ENCODE measurements at regions not wholly inside any gene's neighbourhood (a gene's known extent, or its start where the extent isn't known, plus 50 kb on each side); places are given as distances from the start of the nearest gene placed in this dataset.

- TF ChIP-seq CTCF (IDR thresholded peaks at IDR 0.05) = no peak
- H3K27ac Mint-ChIP-seq = no peak overlapping the region
- H3K4me3 Mint-ChIP-seq = no peak overlapping the region
- no peak for DNase-seq
- H3K27me3 Mint-ChIP-seq = no peaks in the 10 kb centered on the region
- ChIA-PET POLR2A (no interaction called here), CTCF (no interaction called here)
- H3K9me3 Mint-ChIP-seq = peaks cover 12% of the 10 kb centered on the region
- no peaks in the 10 kb centered on the region for H3K4me1 Mint-ChIP-seq (ENCODE audit: low read depth)
- ATAC-seq = no peak
- intact Hi-C loops (cut with micrococcal nuclease) = no loop called here
- H3K36me3 Mint-ChIP-seq (ENCODE audit: low read depth) = peaks cover 8% of the 10 kb centered on the region
These were observed 186.8 kb downstream of the BTG1 start for GRCh38 chr12:91958816-91959215.

- CTCF ChIA-PET = interaction anchor here (1.2 to 1.5 kb wide), 4 partner anchors 23 to 189 kb away, joined by 3 to 6 read pairs (median 3); no protein-coding TSS in a partner anchor
- Mint-ChIP-seq H3K36me3 (ENCODE audit: low read depth) (peaks cover 3% of the 10 kb centered on the region), H3K4me1 (ENCODE audit: low read depth) (no peaks in the 10 kb centered on the region), H3K27ac (no peak overlapping the region), H3K27me3 (no peaks in the 10 kb centered on the region), H3K4me3 (no peak overlapping the region), H3K9me3 (peaks cover 12% of the 10 kb centered on the region)
- DNase-seq = no peak
- no peak for TF ChIP-seq CTCF (IDR thresholded peaks at IDR 0.05)
- intact Hi-C loops (cut with micrococcal nuclease) = no loop called here
- POLR2A ChIA-PET = no interaction called here
- ATAC-seq = no peak
These were observed 190.9 kb downstream of the BTG1 start for GRCh38 chr12:91954747-91955146.

- TF ChIP-seq CTCF (IDR thresholded peaks at IDR 0.05) = no peak
- H3K36me3 Mint-ChIP-seq (ENCODE audit: low read depth) = peaks cover 3% of the 10 kb centered on the region
- H3K9me3 Mint-ChIP-seq = peaks cover 12% of the 10 kb centered on the region
- DNase-seq (no peak), ATAC-seq (no peak)
- intact Hi-C loops (cut with micrococcal nuclease) = no loop called here
- POLR2A ChIA-PET = no interaction called here
- H3K4me1 Mint-ChIP-seq (ENCODE audit: low read depth) = no peaks in the 10 kb centered on the region
- no peak overlapping the region for H3K27ac Mint-ChIP-seq
- H3K4me3 Mint-ChIP-seq = no peak overlapping the region
- H3K27me3 Mint-ChIP-seq = no peaks in the 10 kb centered on the region
- CTCF ChIA-PET = interaction anchor here (1.2 to 1.5 kb wide), 3 partner anchors 23 to 189 kb away, joined by 3 to 6 read pairs (median 3); no protein-coding TSS in a partner anchor
These were observed 191.3 kb downstream of the BTG1 start for GRCh38 chr12:91954326-91954725.

GRCh38 chr12:91952916-91953315 lies 192.7 kb downstream of the BTG1 start:
- Mint-ChIP-seq H3K27me3 (no peaks in the 10 kb centered on the region), H3K36me3 (ENCODE audit: low read depth) (peaks cover 3% of the 10 kb centered on the region), H3K4me3 (no peak overlapping the region), H3K9me3 (peaks cover 12% of the 10 kb centered on the region), H3K27ac (no peak overlapping the region), H3K4me1 (ENCODE audit: low read depth) (peaks cover 6% of the 10 kb centered on the region)
- no peak for TF ChIP-seq CTCF (IDR thresholded peaks at IDR 0.05)
- ChIA-PET CTCF (no interaction called here), POLR2A (no interaction called here)
- intact Hi-C loops (cut with micrococcal nuclease) = no loop called here
- DNase-seq (no peak), ATAC-seq (no peak)

- ATAC-seq (no peak), DNase-seq (no peak)
- H3K27me3 Mint-ChIP-seq = no peaks in the 10 kb centered on the region
- H3K36me3 Mint-ChIP-seq (ENCODE audit: low read depth) = no peaks in the 10 kb centered on the region
- POLR2A ChIA-PET = interaction anchor here (0.9 kb wide), 1 partner anchor 25 kb away, joined by 3 read pairs; no protein-coding TSS in a partner anchor
- H3K4me3 Mint-ChIP-seq = no peak overlapping the region
- H3K9me3 Mint-ChIP-seq = peaks cover 12% of the 10 kb centered on the region
- TF ChIP-seq CTCF (IDR thresholded peaks at IDR 0.05) = no peak
- H3K4me1 Mint-ChIP-seq (ENCODE audit: low read depth) = peaks cover 14% of the 10 kb centered on the region
- H3K27ac Mint-ChIP-seq = no peak overlapping the region
- intact Hi-C loops (cut with micrococcal nuclease) = no loop called here
- CTCF ChIA-PET = interaction anchor here (1.1 kb wide), 1 partner anchor 15 kb away, joined by 3 read pairs; no protein-coding TSS in a partner anchor
These were observed 194.1 kb downstream of the BTG1 start for GRCh38 chr12:91951571-91951970.

All from activated CD8-positive, alpha-beta T cell treated with anti-CD3 and anti-CD28 coated beads for 36 hours (primary cell).